GM19395 (cell line): ENCODE measurements at regions not wholly inside any gene's neighbourhood (a gene's known extent, or its start where the extent isn't known, plus 50 kb on each side); places are given as distances from the start of the nearest gene placed in this dataset.

Experiments used
- ATAC-seq: cut with Tn5 transposase; IDR thresholded peaks from one replicate; pipeline ENCODE4 v1.9.1; 2021; ENCODE audit warnings: mild to moderate bottlenecking, moderate library complexity; ENCODE audit not compliant: unreplicated experiment

DNA sequence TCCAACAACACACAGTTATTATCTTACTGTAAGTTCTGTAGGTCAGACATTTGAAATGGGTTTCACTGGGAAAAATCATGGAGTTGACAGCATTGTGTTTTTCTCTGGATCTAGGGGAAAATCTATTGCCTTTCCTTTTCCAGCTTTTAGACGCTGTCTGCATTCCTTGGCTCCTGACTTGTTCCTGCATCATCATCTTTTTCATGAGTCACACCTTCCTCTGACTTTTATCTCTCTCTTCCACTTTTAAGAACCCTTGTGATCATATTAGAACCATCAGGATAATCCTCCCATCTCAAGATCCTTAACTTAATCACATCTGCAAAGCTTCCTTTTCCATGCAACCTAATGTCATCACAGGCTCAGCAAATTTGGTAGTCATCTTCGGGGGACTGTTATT lies 1454.8 kb downstream of the RPA4 start:
- no peak for ATAC-seq

DNA sequence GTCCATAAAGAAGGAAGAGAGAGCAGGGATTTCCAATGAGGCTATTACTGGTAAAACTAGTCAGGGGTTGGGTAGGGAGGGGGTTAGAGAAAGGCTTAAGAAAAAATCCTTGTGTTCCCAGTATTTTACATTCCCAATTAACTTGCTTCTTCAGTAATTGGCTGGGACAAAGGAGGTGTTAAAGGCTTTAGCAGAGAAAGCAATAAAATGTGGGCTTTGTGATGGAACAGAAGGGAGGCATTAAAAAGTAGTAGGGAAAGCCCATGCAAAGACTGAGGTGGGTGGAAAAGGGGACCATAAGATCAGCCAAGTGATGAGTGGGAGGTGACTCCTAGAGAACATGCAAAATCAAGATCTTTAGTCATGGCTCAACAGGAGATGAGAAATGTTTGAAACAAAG lies 1467.2 kb downstream of the RPA4 start:
- ATAC-seq = no peak

DNA sequence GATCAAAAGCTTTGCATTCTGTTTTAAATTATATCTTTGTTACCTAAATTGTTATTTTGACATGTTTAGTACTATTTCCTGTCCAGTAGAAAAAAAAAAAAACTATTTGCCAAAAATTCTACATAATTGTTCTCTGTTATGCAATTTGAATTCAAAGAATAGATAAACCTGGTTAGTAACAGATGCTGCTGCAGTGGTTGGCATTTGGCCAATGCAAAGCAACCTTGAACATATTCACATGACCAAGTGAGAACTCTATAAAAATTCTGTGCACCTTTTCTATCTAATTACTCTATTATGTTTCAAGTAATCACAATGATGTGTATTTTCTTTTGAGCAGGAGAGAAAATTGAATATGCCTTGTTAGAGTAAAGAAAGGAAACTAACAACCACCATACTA lies 1473.4 kb downstream of the RPA4 start:
- ATAC-seq = no peak

DNA sequence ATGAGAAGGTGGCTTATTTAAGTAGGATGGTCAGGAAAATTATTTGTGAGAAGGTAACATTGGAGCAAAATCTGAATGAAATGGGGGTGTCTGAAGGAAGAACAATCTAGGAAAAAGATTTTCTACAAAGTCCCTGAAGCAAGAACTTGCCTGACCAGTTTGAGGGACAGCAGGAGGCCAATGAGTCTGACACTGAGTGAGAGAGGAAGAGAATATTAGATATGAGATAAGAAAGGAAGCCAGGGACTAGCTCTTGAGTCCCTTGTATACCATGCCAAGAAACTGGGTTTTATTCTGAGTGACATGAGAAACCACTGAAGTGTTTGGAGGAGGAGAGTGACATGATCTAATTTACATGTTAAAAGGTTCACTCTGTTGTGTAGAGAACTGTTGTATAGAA lies 1478.9 kb downstream of the RPA4 start:
- ATAC-seq = no peak

DNA sequence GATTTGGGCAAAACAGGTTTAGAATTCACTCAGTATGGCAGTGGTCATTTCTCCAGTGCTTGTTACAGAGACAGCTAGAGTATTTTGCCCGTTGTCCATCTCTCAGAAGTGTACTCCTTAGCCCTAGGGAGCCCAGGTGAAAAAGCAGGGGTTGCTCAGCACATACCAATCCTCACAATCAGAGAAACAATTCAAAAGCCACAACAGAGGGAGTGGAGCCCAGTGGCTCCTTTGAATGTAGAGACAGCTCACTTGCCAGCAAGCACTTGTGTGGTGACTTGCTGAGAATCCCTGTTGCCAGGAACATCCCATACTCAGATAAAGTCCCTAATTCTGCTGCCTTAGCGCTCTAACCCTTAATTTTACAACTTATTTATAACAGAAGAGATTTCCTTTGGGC lies 1488.3 kb downstream of the RPA4 start:
- ATAC-seq = no peak

DNA sequence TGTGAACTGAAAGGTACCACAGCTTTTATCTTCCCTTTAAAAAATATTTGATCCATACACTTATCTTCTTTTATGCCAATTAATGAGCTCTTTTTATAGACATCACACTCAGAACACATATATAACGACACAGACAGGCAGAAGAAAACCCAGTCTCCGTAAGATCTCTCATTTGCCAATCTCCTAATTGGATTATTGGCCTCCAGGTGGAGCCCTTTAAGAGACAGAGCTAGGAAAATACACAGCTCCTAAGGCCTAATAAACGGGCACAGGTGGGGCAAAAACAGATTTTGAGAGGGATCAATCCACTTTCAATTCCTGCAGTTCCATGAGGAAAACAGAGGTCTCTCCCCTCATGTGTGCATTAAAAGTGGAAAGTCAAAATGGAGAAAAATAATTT lies 1495.4 kb downstream of the RPA4 start:
- no peak for ATAC-seq

DNA sequence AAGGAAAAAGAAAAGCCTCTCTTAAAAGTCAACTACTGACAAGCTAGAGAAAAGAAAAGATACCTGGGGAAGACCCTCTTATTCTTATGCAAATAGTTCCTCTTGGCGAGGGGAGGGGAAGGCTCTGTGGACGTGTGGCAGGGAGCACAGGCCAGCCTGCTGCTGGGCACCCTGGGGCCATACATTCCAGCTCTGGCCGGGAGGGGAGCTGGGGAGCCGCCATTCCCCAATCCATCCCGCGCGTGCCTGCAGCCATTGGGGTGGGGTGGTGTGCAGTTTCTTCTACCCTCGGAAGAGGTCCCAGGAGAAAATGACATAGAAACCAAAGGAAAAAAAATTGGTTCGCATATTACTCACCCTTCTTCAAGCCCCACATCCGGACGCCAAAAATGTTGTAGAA lies 1496.4 kb downstream of the RPA4 start:
- ATAC-seq = no peak

DNA sequence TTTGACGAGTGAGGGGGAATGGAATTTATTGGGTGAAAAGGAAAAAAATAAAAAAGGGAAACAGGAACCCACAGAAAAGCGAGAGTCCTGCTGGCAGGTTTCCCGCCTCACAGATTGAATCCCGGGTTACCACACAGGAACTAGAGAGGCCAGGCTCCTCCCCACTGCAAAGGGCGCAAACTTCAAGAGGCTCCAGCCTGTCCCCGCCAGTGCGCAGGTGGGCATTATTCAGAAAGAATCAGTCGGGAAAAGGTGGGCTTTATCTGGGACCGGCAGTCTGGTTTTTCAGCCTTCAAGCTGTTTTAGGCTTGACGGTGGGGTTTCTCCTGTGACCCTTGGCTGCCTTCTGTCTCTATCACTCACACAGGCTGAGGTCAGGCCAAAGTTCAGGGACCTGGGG lies 1496.8 kb downstream of the RPA4 start:
- no peak for ATAC-seq

DNA sequence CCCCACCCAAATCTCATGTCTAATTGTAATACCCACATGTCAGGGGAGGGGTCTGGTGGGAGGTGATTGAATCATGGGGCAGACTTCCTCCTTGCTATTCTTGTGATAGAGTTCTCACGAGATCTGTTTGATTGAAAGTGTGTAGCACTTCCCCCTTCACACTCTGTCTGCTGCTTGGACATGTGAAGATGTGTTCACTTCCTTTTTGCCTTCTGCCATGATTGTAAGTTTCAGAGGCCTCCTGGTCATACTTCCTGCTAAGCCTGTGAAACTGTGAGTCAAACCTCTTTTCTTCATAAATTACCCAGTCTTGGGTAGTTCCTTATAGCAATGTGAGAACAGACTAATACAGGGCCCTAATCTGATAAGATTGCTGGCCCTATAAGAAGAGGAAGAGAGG lies 1514.8 kb downstream of the RPA4 start:
- ATAC-seq = no peak

DNA sequence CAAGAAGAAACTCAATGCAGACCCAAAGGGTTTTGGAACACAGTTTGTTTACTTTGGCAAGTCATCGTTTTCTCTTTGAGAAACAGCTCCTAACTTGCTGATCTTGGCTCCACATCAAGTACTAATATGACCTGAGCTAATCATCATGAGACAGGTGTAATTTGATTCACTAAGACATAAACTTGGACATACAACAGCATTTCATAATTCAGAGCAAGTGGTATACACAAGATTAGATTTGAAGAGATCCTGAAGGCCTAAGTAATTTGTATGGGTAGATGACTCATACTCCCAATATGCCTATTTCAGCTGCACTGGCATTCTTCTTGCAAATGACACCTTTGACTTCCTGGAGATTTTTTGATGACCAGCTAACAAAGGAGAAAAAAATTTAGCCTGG lies 1521.7 kb downstream of the RPA4 start:
- ATAC-seq = no peak

DNA sequence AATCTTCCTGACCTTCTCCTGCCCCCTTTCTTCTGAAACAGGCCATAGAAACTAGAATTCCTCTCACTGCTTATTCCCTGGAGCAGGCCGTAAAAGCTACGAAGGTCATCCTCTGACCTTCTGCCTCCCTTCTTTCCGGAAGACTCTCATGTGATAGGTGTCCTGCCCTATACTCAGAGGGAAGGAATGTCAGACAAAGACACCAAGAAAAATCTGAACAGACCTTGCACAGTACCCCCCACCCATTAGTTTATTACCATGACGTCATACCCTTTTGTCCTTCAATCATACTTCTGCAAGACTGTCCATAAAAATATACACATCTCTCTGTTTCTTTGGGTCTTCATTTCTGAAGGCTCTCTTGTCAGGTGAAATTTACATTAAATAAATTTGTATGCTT lies 1523.9 kb downstream of the RPA4 start:
- ATAC-seq = no peak

DNA sequence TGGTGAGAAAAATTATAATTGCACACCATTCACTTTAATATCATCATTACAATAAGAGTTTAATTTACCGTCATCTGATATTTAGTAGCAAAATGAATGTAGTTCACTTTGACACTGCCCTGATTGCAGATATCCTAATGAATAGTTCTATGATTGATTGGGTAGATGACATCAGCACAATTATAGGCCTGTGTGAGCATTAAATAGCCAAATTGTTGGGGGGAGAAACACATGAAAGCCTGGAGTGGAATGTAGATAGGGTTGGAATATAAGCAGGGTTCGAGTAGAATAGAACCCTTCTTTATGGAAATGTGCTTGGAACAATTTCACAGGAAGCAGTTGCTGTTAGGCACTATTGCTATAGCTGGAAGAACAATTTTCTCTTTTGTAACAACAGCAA lies 1526.2 kb downstream of the RPA4 start:
- no peak for ATAC-seq

DNA sequence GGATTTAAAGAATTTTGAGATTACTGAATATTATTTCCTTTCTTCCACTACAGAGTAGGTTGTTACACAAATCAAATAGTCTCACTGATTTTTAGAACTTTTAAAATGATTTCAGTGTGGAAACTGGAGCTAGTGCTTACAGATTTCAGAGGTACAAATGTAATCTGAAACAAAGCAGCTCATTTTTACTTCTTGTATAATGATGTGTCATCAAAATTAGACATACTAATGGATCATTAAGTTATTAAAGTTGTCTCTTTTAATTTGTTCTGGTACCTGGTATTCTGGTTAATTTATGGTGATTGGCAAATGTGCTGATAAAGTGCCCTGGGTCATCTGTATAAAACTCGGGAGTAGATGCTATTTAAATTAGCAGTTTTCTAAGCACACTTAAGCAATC lies 1528.3 kb downstream of the RPA4 start:
- no peak for ATAC-seq

DNA sequence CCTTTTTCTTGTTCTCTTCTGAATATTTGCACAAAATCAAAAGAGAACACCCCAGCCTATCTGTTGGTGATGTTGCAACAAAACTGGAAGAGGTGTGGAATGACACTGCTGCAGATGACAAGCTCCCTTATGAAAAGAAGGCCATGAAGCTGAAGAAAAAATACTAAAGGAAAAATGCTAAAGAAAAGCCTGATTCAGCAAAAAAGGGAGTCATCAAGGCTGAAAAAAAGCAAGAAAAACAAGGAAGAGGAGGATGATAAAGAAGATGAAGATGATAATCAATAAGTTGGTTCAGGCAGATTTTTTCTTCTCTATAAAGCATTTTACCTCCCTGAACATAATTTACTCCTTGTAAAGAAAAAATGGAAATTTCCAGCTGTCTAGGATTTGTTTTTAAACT lies 1538.8 kb downstream of the RPA4 start:
- no peak for ATAC-seq

DNA sequence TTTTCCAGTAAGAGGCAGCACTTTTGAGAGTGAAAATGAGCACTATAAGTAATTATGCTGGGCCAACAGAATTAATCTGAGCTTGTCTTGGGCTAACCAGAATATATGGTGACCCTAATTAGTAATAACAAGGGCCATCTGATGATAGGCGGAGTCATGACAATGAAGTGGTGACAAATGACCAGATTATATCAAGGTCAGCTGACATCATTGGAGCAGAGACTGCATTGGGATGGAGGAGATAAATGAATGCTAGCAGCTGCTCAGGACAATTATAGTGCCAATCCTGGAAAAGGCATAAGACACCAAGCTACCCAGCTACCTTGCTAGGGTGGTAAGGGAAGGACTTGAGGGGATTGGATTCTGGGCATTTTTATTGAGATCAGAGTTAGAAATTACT lies 1548.7 kb downstream of the RPA4 start:
- ATAC-seq = no peak

DNA sequence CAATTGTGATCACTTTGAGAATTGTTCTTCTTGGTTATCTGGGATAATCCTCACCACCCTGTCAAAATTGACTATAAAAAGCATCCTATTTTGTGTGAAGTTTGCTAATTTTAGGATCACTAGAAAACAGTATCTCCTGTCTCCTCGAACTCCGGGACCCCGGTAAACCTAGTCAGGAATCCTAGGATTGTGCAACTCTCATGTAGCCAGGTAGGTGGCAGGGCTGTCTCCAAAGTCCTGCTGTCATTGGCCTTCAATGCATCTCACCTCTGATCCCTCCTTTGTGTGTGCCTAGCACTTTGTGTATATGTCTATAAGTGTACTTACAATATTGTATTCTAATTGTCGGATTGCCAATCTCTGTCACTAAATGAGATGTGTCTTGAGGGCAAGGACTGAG lies 1564.8 kb downstream of the RPA4 start:
- ATAC-seq = no peak

DNA sequence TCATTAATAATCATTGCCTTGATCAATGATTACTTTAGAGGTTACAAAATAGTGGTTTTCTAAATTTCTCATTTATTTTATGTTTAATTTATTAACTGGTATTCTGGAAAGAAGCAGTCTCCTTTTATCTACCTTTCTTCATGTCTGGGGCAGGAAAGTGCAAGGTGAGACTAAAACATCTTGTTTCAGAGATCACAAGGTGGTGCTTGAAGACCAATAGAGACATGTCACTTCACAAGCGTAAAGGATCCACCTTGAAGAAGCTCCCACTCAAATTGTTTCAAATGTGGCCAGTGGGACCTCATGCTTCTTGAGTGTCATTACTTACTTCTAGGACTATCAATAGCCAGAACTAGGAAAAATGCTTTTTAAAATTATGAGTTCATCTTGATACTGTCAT lies 1568.7 kb downstream of the RPA4 start:
- no peak for ATAC-seq

DNA sequence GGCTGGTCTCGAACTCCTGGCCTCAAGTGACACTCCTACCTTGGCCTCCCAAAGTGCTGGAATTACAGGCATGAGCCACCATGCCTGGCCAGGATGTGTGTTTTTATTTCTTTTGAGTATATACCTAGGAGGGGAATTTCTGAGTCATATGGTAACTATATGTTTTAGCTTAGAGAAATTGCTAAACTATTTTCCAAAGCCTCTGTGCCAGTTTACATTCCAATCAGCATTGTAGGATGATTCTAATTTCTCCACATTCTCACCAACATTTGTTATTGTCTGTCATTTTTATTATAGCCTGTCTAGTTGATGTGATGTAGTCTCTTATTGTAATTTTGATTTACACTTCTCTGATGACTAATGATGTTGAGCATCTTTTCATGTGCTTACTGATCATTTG lies 1576.0 kb downstream of the RPA4 start:
- no peak for ATAC-seq

DNA sequence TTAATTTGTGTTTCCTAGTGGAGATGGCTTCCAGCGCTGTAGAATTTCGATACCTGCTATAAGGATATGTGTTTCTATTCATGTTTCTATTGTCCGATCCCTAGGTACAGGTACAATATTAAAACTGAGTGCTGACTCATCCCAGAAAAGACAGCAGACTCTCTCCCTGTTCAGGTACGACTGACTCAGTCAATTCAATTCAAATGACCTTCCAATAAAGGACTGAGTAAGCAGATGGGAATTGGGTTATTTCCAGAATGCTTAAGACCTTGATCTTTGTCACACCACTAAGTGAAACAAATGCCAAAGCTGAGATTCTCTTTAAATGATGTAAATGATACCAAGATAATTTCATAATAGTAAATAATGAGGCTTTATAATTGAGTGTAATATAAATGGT lies 1596.9 kb downstream of the RPA4 start:
- no peak for ATAC-seq

DNA sequence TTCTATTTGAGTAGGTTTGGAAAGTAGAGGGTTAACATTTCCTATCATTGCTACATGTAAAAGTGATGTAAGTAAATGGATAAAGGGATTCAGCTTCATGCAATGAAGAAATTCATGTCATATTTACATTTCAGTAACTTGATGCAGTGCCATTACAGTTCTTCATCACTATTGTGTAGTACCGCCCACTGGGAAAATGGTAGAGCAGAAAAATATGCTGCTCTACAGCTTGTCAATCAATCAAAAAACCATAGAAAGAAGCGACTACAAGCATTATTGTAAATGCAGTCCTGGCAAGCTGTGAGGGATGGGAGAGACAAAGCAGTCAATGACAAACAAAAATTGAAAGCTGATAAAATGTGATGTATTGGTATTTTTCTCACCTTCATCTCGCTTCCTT lies 1597.9 kb downstream of the RPA4 start:
- ATAC-seq = no peak

DNA sequence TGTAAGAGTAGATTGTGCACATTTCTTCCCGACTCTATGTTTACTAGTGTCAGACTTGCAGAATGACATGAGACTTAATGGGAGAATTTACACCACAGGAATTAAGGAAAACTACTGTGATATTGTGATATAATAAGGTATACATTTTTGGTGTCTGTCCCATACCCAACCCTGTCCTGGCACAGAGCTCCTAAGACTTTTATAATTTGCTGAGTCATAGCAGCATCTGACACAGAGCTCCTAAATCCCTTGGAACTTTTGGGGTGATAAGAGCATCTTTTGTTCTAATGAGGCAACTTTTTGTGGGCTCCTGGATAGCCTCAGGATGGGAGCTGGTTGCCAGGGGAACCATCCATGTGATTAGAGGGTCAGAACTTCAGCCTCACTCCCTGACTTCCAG lies 1607.0 kb downstream of the RPA4 start:
- ATAC-seq = no peak

DNA sequence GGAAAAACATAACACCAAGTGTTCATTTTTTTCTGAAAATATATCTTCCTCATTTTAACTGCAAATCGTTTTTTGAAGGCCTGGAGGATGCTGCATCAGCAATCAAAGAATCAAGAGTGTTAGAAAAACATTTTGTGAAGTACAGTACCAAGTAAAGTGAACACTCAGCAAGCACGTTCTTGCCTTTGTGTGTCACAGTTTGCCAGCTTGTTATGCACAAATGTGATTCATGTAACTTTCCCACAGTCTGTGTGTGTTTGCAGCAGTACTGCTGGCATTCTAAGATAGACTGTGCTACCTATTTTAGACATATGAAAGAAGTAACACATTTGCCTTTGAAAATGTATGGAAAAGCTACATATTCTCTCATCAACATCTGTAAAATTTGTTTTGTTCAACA lies 1617.7 kb downstream of the RPA4 start:
- ATAC-seq = no peak

DNA sequence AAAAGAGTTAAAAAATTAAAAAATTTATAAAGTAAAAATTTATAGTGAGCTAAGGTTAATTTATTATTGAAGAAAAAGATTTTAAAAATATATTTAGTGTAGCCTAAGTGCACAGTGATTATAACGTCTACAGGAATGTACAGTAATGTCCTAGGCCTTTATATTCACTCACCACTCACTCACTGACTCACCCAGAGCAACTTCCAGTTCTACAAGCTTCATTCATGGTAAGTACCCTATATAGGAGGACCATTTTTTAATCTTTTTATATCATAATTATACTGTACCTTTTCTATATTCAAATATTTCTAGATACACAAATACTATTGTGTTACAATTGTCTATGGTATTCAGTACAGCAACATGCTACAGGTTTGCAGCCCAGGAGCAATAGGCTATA lies 1623.2 kb downstream of the RPA4 start:
- no peak for ATAC-seq

DNA sequence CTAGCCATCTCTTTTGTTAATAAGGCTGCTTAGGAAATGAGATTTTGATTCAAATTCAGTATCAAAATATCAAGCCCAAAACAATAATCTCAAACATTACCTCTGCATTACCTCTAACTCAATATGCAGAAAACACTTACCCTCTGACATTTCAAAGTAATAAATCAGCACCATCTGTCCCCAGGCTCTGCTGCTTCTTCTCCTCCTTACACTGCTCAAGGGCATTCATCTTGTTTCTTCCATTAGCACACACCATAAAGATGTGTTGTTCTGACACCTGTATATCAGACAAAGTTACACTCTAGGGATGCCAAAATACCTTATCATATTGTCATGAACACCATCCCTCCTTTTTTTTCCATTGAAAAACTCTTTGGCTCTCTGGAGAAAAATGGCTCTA lies 1630.3 kb downstream of the RPA4 start:
- no peak for ATAC-seq
